ENCODE measurements at regions not wholly inside any gene's neighbourhood (a gene's known extent, or its start where the extent isn't known, plus 50 kb on each side); places are given as distances from the start of the nearest gene placed in this dataset.
"Not testable (repeated sequence)": the region's sequence is repeated elsewhere in the genome, so short reads cannot be mapped to it uniquely, and the experiment has no call there.

DNA sequence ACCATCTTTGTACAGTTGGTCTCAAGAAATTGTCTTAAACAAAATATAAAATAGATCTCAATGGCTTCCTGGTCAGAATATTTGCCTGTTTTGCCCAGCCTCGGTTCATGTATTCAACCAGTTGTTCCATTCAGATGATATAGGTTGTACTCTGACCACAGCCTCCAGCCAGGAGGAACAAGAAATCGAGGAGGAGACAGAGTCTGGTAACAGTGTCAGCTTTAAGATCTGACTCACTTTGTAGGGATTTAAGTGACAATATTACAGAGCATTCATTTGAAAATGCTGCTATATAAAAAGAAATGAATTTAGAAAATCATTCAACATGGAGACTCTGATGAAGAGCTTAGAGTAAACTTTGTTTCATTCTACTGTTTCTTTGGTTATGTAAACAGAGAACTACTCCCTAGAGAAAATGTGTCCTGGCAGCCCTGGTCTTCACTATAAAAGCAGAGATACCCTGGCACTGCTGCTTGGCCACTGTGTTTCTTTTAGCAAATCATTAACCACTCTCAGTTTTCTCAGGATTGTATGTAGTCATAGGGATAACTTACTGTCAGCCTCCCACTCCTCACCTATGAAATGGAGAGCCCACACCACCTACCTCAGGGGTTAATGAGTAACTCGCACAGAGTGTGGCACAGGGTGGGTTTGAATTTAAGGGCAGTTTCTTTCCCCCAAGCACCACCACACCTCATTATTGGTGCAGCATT is 53.5 kb downstream of the PAGE2 start:
- DNase-seq (ENCODE audit: low spot score), result no peak

DNA sequence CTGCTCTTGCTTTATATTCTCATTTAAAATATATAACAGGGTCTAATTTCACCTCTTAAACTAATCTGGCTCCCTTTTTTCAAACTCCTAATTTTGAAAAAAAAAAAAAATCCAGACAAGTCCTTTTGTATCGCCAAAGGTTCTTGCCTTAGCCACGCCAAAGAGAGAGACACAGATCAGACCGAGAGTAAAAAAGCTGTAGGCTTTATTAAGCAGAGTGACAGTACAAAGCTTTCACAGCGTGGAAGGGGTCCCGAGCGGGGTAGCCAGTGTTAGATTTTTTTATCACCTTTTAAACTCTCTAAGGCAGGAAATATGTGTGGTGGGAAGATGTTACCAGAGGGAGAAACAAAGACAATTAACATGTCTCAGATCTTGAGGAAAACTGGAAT is 54.1 kb downstream of the PAGE2 start:
- no peak for DNase-seq (ENCODE audit: low spot score)

DNA sequence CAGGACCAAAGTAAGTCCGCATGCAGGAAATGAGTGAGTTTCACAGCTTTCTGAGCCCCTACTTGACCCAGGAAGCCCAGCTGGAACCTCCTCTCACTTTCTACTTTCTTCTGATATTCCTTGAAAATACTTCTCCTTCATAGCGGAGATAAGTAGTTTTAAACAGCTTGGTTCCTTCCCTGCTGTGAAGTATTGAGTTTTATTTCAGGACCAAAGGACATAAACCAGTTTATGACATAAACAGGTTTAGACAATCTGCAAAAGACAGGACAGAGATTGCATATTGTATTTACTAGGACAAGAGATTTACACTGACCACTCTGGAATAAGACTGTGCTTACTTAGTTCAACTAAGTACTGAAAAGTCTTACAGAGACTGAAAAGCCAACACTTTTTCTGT is 54.8 kb downstream of the PAGE2 start:
- DNase-seq (ENCODE audit: low spot score), result no peak

DNA sequence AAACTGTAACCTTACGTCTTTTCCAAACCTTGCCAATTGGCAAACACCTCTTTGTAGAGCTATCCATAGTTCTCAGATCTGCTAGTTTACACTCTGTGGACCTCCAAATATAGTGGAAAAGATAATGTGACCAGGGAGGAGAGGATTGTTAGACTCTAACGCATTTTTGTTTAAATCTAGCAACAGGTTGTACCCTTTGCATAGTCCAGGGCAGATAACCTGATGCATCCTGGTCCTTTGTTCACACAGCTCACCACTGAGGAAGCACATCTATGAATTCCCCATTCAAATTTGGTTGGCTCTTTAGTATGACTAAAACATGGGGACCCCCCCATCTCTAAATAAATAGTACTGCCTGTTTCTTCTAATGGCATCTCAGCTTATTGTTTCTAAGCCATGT is 55.9 kb downstream of the PAGE2 start:
- DNase-seq (ENCODE audit: low spot score), result no peak

DNA sequence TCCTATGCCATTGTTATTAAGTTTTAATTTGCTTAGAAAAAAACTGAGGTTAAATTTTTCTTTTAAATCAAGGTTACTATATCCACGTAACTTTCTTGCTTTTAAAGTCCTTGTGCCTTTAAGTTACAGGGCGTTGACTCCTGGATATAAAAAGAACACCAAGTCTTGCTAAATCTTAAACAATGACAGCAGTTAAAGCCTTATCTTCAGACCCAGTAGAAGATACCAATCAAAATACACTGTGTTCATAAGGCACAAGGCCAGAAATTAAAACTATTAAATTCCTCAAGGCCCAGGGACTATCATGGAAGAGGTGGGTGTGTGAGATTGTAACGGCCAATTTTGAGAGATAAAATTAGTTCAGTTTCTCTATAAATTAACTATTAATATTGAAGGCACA is 60.4 kb downstream of the PAGE2 start:
- DNase-seq (ENCODE audit: low spot score), result no peak

DNA sequence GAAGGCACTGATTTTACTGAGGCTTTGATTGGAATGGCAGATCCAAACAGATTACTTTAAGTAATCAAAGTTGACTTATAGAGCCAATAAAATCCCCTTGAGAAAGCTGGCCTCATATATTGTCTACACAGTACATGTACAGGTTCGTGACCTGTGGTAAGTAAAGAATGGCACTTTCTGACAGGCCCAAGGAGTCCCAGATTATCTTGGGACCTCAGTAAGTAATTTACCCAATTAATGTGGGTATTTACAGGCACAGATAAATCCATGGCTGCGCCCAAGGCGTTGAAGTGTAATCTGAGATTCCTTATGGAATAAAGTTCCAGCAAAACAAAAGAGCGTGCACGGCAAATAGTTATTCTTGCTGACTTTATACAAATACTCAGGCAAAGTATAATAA is 62.4 kb downstream of the PAGE2 start:
- DNase-seq (ENCODE audit: low spot score), result no peak

DNA sequence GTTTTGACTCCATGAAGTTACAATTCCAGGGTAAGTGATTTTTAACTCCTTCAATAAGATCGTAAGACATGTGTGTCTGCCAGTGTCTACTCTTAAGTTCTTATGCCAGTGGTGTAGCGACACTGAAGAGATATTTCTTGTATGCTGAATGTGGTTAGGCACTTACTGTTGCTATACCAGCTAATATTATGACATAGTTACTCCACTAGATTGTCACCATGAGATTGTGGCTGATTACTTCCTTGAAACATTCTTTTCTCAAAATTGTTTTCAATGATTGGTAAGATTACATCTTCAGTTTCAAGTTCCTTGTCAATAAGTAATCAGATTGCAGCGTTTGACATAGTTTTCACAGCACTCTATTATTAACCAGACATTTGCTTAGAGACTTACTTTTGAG is 60.6 kb upstream of the PAGE5 start:
- DNase-seq (ENCODE audit: low spot score), result peak; percentile 7

DNA sequence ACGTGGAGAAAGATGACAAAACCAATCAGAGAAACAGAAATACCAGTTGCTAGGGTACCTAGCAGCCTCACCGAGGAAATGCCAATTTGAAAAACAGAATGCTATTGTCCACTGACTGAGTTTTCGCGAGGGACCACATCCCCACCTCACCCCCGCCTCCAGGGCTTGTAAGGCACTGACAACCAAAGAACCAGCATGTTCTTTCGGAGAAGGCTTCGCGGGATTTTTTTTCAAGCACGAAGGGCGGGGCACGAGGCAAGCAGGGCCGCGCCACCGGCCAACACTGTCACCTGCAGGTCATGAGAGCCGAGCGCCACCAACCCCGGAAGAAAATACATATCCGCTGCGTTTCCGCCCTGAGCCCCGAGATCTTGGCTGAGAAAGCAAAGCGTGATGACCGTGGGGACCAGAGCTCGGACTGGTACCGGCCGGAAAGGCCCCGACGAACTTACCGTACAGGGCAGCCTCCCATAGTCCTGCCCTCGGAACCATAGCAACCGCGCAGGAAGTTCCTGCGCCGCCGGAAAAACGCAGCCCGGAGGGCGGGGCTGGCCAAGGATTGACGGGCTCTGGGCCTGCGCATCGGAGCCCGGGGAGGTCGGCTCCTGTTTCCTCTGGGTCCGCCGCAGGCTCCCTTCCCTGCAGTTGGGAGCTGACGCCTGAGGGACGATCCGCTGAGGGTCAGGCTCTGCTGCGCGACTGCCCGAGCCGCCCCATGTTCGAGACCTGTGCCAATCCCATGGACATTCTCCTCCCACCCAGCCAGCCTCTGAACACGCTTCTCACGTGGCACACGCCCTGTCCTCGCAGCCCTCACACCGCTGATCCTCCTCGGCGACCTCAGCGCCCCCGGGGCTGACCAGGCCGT is 59.2 kb upstream of the PAGE5 start:
- peak; percentile 89 for DNase-seq (ENCODE audit: low spot score)

DNA sequence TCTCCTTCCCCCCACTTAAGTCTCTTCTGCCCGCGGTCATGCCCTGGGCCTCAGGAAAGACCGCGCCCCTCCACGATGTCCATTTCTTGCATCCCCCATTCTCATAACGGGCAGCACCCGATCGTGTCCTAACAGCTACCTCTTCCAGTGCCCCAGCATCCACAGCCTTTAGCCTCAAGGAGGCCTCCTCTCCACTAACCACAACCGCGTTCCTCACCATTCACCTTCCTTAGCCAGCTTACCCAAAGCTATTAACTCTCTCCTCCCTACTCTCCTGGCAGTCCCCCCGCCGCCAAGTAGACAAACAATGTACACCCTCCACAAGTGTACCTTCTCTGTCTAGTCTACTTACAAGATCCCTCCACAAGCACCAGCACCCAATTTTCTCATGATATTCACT is 58.6 kb upstream of the PAGE5 start:
- DNase-seq (ENCODE audit: low spot score), result no peak

DNA sequence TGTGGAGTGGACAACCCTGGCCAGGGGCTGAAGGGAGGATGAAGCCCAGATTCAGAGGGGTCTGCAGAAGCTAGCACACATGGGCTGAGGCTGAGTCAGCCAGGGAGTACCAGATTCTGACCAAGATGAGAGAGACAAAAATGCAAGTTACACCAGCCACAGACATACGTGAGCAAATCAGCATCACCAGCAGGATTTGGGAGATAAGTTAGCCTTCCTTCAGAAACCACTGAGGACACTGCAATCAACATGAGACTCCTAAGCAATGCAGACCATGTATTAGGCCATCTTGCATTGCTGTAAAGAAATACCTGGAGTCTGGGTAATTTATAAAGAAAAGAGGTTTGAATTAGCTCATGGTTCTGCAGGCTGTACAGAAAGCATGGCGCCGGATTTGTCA is 57.0 kb upstream of the PAGE5 start:
- DNase-seq (ENCODE audit: low spot score), result no peak

DNA sequence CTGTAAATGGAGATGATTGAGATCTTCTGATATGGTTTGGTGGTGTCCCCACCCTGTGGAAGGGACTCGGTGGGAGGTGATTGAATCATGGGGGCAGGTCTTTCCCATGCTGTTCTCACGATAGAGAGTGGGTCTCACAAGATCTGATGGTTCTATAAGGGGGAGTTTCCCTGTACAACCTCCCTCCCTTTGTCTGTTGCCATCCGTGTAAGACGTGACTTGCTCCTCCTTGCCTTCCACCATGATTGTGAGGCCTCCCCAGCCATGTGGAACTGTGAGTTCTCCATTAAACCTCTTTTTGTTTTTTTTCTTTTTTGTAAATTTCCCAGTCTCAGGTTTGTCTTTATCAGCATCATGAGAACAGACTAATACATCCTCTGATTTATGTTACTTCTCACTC is 55.1 kb upstream of the PAGE5 start:
- not testable (repeated sequence) for DNase-seq (ENCODE audit: low spot score)

DNA sequence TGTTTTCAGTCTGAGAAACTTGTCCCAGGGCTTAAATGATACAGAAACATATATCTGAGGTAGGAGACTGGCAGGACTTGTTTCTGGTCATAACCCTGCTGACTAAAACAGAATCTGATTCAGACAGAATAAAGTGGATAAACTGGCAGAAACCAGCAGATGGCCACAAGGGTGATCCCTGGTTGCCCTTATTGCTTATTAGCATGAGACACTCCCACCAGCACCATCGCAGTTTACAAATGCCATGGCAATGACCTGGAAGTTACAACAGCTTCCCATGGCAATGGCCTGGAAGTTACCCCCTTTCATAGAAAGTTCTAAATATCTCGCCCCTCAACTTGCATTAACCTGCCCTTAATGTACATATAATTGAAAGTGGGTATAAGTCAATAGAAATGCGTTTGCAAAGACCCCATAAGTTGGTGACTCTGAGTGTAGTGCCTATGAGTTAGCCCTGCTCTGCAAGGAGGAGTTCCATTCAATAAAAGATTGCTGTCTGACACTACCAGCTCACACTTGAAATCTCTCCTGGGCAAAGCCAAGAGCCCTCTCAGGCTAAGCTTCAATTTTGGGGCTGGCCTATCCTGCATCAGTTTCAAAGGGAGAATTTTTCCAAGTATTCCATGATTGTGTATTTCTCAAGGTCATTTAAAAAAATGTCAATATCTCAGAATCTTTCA is 52.9 kb upstream of the PAGE5 start:
- no peak for DNase-seq (ENCODE audit: low spot score)

DNA sequence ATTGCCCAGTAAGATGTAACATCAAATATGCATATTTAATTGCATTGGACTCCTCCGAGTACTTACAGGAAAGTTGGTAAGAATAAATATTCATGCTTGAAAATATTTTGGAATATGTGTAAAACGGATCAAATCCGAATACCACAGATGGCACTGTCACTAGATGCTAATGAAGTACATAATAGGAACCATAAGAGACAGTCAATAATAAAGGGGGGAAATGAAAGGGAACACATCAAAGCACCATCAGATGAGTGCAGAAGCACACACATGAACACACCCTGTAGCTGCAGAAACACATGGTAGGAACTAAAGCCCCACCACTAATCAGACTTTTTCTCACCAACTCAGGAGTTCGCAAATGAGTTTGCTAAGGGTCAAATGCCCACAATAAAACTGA is 52.2 kb upstream of the PAGE5 start:
- no peak for DNase-seq (ENCODE audit: low spot score)

DNA sequence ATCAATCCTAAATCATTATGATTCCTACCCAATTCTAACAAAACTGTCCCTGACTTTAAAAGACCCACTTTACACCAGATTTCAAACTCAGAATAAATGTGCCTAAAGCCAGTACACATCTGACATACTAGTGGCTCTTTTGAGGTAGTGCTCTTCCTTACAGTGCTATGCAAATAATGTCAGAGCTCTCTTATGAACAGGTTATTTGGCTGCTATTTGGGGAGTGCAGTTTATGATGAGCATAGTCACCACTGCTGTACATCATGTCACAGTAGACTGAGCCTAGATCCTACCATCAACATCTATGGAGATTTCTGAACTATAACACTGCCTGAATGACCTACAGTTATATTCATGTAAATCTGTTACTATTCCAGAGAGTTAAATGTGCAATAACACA is 50.4 kb upstream of the PAGE5 start:
- DNase-seq (ENCODE audit: low spot score), result no peak

All from hematopoietic multipotent progenitor cell treated with erythropoietin and hydrocortisone succinate and interleukin-3 and kit ligand, for 15 days (in vitro differentiated cells).